ENCODE measurements at regions not wholly inside any gene's neighbourhood (a gene's known extent, or its start where the extent isn't known, plus 50 kb on each side); places are given as distances from the start of the nearest gene placed in this dataset.

- TF ChIP-seq CTCF (conservative IDR thresholded peaks at IDR 0.05) = no peak
- no peak overlapping the region for H3K27ac Mint-ChIP-seq (ENCODE audit: unreplicated experiment)
- peaks cover 3% of the 10 kb centered on the region for H3K27me3 Mint-ChIP-seq (ENCODE audit: low read depth)
- H3K4me1 Mint-ChIP-seq = peaks cover 8% of the 10 kb centered on the region
- H3K36me3 Mint-ChIP-seq (ENCODE audit: low read depth) = peaks cover 2% of the 10 kb centered on the region
- peaks cover 2% of the 10 kb centered on the region for H3K9me3 Mint-ChIP-seq
- no peak overlapping the region for H3K4me3 Mint-ChIP-seq
- DNase-seq (ENCODE audit: low read depth, low spot score) = no peak
Measured at GRCh38 chr6:14422061-14422460, 304.5 kb downstream of the CD83 start.

GRCh38 chr6:14422917-14423316 is 305.3 kb downstream of the CD83 start:
- TF ChIP-seq CTCF (conservative IDR thresholded peaks at IDR 0.05) = no peak
- Mint-ChIP-seq H3K4me1 (peaks cover 8% of the 10 kb centered on the region), H3K9me3 (peaks cover 2% of the 10 kb centered on the region), H3K27me3 (ENCODE audit: low read depth) (peaks cover 3% of the 10 kb centered on the region), H3K27ac (ENCODE audit: unreplicated experiment) (no peak overlapping the region), H3K36me3 (ENCODE audit: low read depth) (peaks cover 2% of the 10 kb centered on the region), H3K4me3 (no peak overlapping the region)
- DNase-seq (ENCODE audit: low read depth, low spot score) = no peak

GRCh38 chr6:14423330-14423729 is 305.8 kb downstream of the CD83 start:
- Mint-ChIP-seq H3K9me3 (peaks cover 2% of the 10 kb centered on the region), H3K27ac (ENCODE audit: unreplicated experiment) (no peak overlapping the region), H3K27me3 (ENCODE audit: low read depth) (peaks cover 3% of the 10 kb centered on the region), H3K4me3 (no peak overlapping the region), H3K4me1 (peaks cover 8% of the 10 kb centered on the region), H3K36me3 (ENCODE audit: low read depth) (peaks cover 2% of the 10 kb centered on the region)
- DNase-seq (ENCODE audit: low read depth, low spot score) = no peak
- no peak for TF ChIP-seq CTCF (conservative IDR thresholded peaks at IDR 0.05)

- peaks cover 3% of the 10 kb centered on the region for H3K27me3 Mint-ChIP-seq (ENCODE audit: low read depth)
- no peak overlapping the region for H3K4me3 Mint-ChIP-seq
- DNase-seq (ENCODE audit: low read depth, low spot score) = no peak
- H3K9me3 Mint-ChIP-seq = peaks cover 2% of the 10 kb centered on the region
- H3K36me3 Mint-ChIP-seq (ENCODE audit: low read depth) = peaks cover 1% of the 10 kb centered on the region
- no peak for TF ChIP-seq CTCF (conservative IDR thresholded peaks at IDR 0.05)
- peaks cover 8% of the 10 kb centered on the region for H3K4me1 Mint-ChIP-seq
- no peak overlapping the region for H3K27ac Mint-ChIP-seq (ENCODE audit: unreplicated experiment)
Measured at GRCh38 chr6:14423955-14424354, 306.4 kb downstream of the CD83 start.

- TF ChIP-seq CTCF (conservative IDR thresholded peaks at IDR 0.05) = no peak
- H3K4me1 Mint-ChIP-seq = peaks cover 8% of the 10 kb centered on the region
- DNase-seq (ENCODE audit: low read depth, low spot score) = no peak
- H3K27ac Mint-ChIP-seq (ENCODE audit: unreplicated experiment) = no peak overlapping the region
- H3K36me3 Mint-ChIP-seq (ENCODE audit: low read depth) = no peaks in the 10 kb centered on the region
- peaks cover 2% of the 10 kb centered on the region for H3K9me3 Mint-ChIP-seq
- H3K4me3 Mint-ChIP-seq = no peak overlapping the region
- H3K27me3 Mint-ChIP-seq (ENCODE audit: low read depth) = peaks cover 16% of the 10 kb centered on the region
Measured at GRCh38 chr6:14425805-14426204, 308.2 kb downstream of the CD83 start.

GRCh38 chr6:14426281-14426680 is 308.7 kb downstream of the CD83 start:
- no peak overlapping the region for H3K27ac Mint-ChIP-seq (ENCODE audit: unreplicated experiment)
- H3K4me1 Mint-ChIP-seq = peaks cover 8% of the 10 kb centered on the region
- H3K4me3 Mint-ChIP-seq = no peak overlapping the region
- H3K27me3 Mint-ChIP-seq (ENCODE audit: low read depth) = peaks cover 19% of the 10 kb centered on the region
- DNase-seq (ENCODE audit: low read depth, low spot score) = no peak
- H3K9me3 Mint-ChIP-seq = peaks cover 2% of the 10 kb centered on the region
- H3K36me3 Mint-ChIP-seq (ENCODE audit: low read depth) = no peaks in the 10 kb centered on the region
- no peak for TF ChIP-seq CTCF (conservative IDR thresholded peaks at IDR 0.05)
